GM18873 (cell line): ENCODE measurements at regions not wholly inside any gene's neighbourhood (a gene's known extent, or its start where the extent isn't known, plus 50 kb on each side); places are given as distances from the start of the nearest gene placed in this dataset.

Experiments used
- ATAC-seq: cut with Tn5 transposase; IDR thresholded peaks from one replicate; pipeline ENCODE4 v1.9.1; 2021; ENCODE audit warnings: mild to moderate bottlenecking, moderate library complexity, moderate number of reproducible peaks; ENCODE audit not compliant: unreplicated experiment, low FRiP score

GRCh38 chr15:47326410-47327333, 390.6 kb upstream of the SEMA6D start:
- no peak for ATAC-seq

- ATAC-seq, result no peak
These were observed 385.4 kb upstream of the SEMA6D start for GRCh38 chr15:47331829-47332393.

GRCh38 chr15:47332481-47332880, 384.8 kb upstream of the SEMA6D start:
- no peak for ATAC-seq

GRCh38 chr15:47333734-47334133, 383.6 kb upstream of the SEMA6D start:
- ATAC-seq, result no peak

GRCh38 chr15:47334805-47335535, 382.3 kb upstream of the SEMA6D start:
- no peak for ATAC-seq

- ATAC-seq, result no peak
These were observed 380.2 kb upstream of the SEMA6D start for GRCh38 chr15:47337106-47337505.

GRCh38 chr15:47337836-47338235, 379.5 kb upstream of the SEMA6D start:
- no peak for ATAC-seq

GRCh38 chr15:47338771-47339170, 378.5 kb upstream of the SEMA6D start:
- no peak for ATAC-seq

GRCh38 chr15:47339800-47340570, 377.3 kb upstream of the SEMA6D start:
- no peak for ATAC-seq

GRCh38 chr15:47340571-47340920, 376.8 kb upstream of the SEMA6D start:
- no peak for ATAC-seq

- ATAC-seq, result no peak
These were observed 368.1 kb upstream of the SEMA6D start for GRCh38 chr15:47349179-47349578.

GRCh38 chr15:47351501-47351900, 365.8 kb upstream of the SEMA6D start:
- no peak for ATAC-seq

GRCh38 chr15:47352217-47352616, 365.1 kb upstream of the SEMA6D start:
- no peak for ATAC-seq

- ATAC-seq, result no peak
These were observed 361.5 kb upstream of the SEMA6D start for GRCh38 chr15:47355759-47356158.

GRCh38 chr15:47356297-47356696, 361.0 kb upstream of the SEMA6D start:
- ATAC-seq, result no peak

GRCh38 chr15:47358876-47359275, 358.4 kb upstream of the SEMA6D start:
- no peak for ATAC-seq

- ATAC-seq, result no peak
These were observed 357.0 kb upstream of the SEMA6D start for GRCh38 chr15:47360305-47360704.

- no peak for ATAC-seq
These were observed 355.0 kb upstream of the SEMA6D start for GRCh38 chr15:47362118-47362905.

- ATAC-seq, result no peak
These were observed 353.7 kb upstream of the SEMA6D start for GRCh38 chr15:47363653-47364052.
